ENCODE measurements at regions not wholly inside any gene's neighbourhood (a gene's known extent, or its start where the extent isn't known, plus 50 kb on each side); places are given as distances from the start of the nearest gene placed in this dataset.

- no peak for TF ChIP-seq CTCF (IDR thresholded peaks at IDR 0.05)
- no peak for TF ChIP-seq POLR2A (IDR thresholded peaks at IDR 0.05)
Observed at GRCh38 chr1:239483391-239483790, 97.0 kb downstream of the CHRM3 start.
